ENCODE measurements at regions not wholly inside any gene's neighbourhood (a gene's known extent, or its start where the extent isn't known, plus 50 kb on each side); places are given as distances from the start of the nearest gene placed in this dataset.

GRCh38 chrX:39839371-39839770, 258.4 kb downstream of the BCOR start:
- Histone ChIP-seq H3K27me3 (ENCODE audit: insufficient read depth, low read depth, low read length) (no peaks in the 10 kb centered on the region), H3K9ac (ENCODE audit: low read length) (no peak overlapping the region), H3K4me3 (ENCODE audit: low read length) (no peak overlapping the region), H3F3A (ENCODE audit: insufficient read depth, low read length, poor library complexity, severe bottlenecking) (no peaks in the 10 kb centered on the region), H3K9me3 (ENCODE audit: low read length) (no peaks in the 10 kb centered on the region), H3K4me2 (ENCODE audit: low read length) (no peak overlapping the region), H3K36me3 (ENCODE audit: insufficient read depth, low read length) (no peaks in the 10 kb centered on the region), H2AFZ (ENCODE audit: low read depth, low read length) (no peak overlapping the region), H3K9me2 (ENCODE audit: insufficient read depth, low read length) (no peaks in the 10 kb centered on the region), H4K20me1 (ENCODE audit: insufficient read depth) (no peaks in the 10 kb centered on the region), H3K79me2 (replicated peaks; ENCODE audit: insufficient read depth, low read length) (no peaks in the 10 kb centered on the region), H3K27ac (ENCODE audit: low read length) (no peak overlapping the region)
- no peak for TF ChIP-seq REST (IDR thresholded peaks at IDR 0.05; ENCODE audit: borderline replicate concordance)

GRCh38 chrX:39840133-39840532, 257.6 kb downstream of the BCOR start:
- no peak overlapping the region for H2AFZ ChIP-seq (ENCODE audit: low read depth, low read length)
- H3K4me2 ChIP-seq (ENCODE audit: low read length) = no peak overlapping the region
- H3K27me3 ChIP-seq (ENCODE audit: insufficient read depth, low read depth, low read length) = no peaks in the 10 kb centered on the region
- no peaks in the 10 kb centered on the region for H3K9me3 ChIP-seq (ENCODE audit: low read length)
- no peak overlapping the region for H3K9ac ChIP-seq (ENCODE audit: low read length)
- no peaks in the 10 kb centered on the region for H3F3A ChIP-seq (ENCODE audit: insufficient read depth, low read length, poor library complexity, severe bottlenecking)
- H3K79me2 ChIP-seq (replicated peaks; ENCODE audit: insufficient read depth, low read length) = no peaks in the 10 kb centered on the region
- no peaks in the 10 kb centered on the region for H4K20me1 ChIP-seq (ENCODE audit: insufficient read depth)
- H3K36me3 ChIP-seq (ENCODE audit: insufficient read depth, low read length) = no peaks in the 10 kb centered on the region
- no peaks in the 10 kb centered on the region for H3K9me2 ChIP-seq (ENCODE audit: insufficient read depth, low read length)
- no peak overlapping the region for H3K4me3 ChIP-seq (ENCODE audit: low read length)
- TF ChIP-seq TAF1 (IDR thresholded peaks at IDR 0.05; ENCODE audit: low read depth) = no peak
- no peak for TF ChIP-seq CTCF (IDR thresholded peaks at IDR 0.05; ENCODE audit: poor library complexity, severe bottlenecking)
- TF ChIP-seq RAD21 (conservative IDR thresholded peaks at IDR 0.05) = no peak
- TF ChIP-seq POLR2AphosphoS5 (IDR thresholded peaks at IDR 0.05) = no peak
- H3K27ac ChIP-seq (ENCODE audit: low read length) = no peak overlapping the region

- no peaks in the 10 kb centered on the region for H3K9me2 ChIP-seq (ENCODE audit: insufficient read depth, low read length)
- no peaks in the 10 kb centered on the region for H3K27me3 ChIP-seq (ENCODE audit: insufficient read depth, low read depth, low read length)
- H3F3A ChIP-seq (ENCODE audit: insufficient read depth, low read length, poor library complexity, severe bottlenecking) = no peaks in the 10 kb centered on the region
- H3K27ac ChIP-seq (ENCODE audit: low read length) = no peak overlapping the region
- no peak overlapping the region for H2AFZ ChIP-seq (ENCODE audit: low read depth, low read length)
- no peak overlapping the region for H3K4me2 ChIP-seq (ENCODE audit: low read length)
- H3K9me3 ChIP-seq (ENCODE audit: low read length) = no peaks in the 10 kb centered on the region
- no peak overlapping the region for H3K4me3 ChIP-seq (ENCODE audit: low read length)
- no peaks in the 10 kb centered on the region for H3K79me2 ChIP-seq (replicated peaks; ENCODE audit: insufficient read depth, low read length)
- no peak for TF ChIP-seq CTCF (IDR thresholded peaks at IDR 0.05; ENCODE audit: poor library complexity, severe bottlenecking)
- TF ChIP-seq EZH2 (IDR thresholded peaks at IDR 0.05; ENCODE audit: borderline replicate concordance, insufficient read depth, low read length, poor library complexity, severe bottlenecking) = no peak
- no peak for TF ChIP-seq REST (IDR thresholded peaks at IDR 0.05; ENCODE audit: borderline replicate concordance)
- no peak for TF ChIP-seq RAD21 (conservative IDR thresholded peaks at IDR 0.05)
- TF ChIP-seq MXI1 (conservative IDR thresholded peaks at IDR 0.05; ENCODE audit: poor library complexity, severe bottlenecking) = no peak
- no peak for TF ChIP-seq TAF1 (IDR thresholded peaks at IDR 0.05; ENCODE audit: low read depth)
- TF ChIP-seq POLR2AphosphoS5 (IDR thresholded peaks at IDR 0.05) = no peak
- no peak for TF ChIP-seq SMC3 (conservative IDR thresholded peaks at IDR 0.05; ENCODE audit: poor library complexity)
- no peak for TF ChIP-seq EP300 (conservative IDR thresholded peaks at IDR 0.05; ENCODE audit: poor library complexity, severe bottlenecking)
- H3K9ac ChIP-seq (ENCODE audit: low read length) = no peak overlapping the region
- H3K36me3 ChIP-seq (ENCODE audit: insufficient read depth, low read length) = no peaks in the 10 kb centered on the region
- H4K20me1 ChIP-seq (ENCODE audit: insufficient read depth) = no peaks in the 10 kb centered on the region
These were observed 257.1 kb downstream of the BCOR start for GRCh38 chrX:39840581-39841093.
